H1 (cell line): ENCODE measurements at regions not wholly inside any gene's neighbourhood (a gene's known extent, or its start where the extent isn't known, plus 50 kb on each side); places are given as distances from the start of the nearest gene placed in this dataset.

Source experiments
- CBX8 ChIP-seq: fragments of 300-800, 300-1000 bp; sonication (generic); IDR thresholded peaks from 2 replicates; pipeline ENCODE4 v1.7.1; 2016; ENCODE audit warnings: low read depth, low read length, borderline replicate concordance
- CEBPB ChIP-seq: IDR thresholded peaks from 2 replicates; pipeline ENCODE4 v1.6.1; 2012; ENCODE audit warnings: low read depth, low read length
- CHD2 ChIP-seq: IDR thresholded peaks from 2 replicates; pipeline ENCODE4 v1.6.1; 2012; ENCODE audit warnings: low read length, improper control_type of control experiment
- CTCF ChIP-seq, 3 experiments: IDR thresholded peaks; 1 replicate in 2 of 3; 2 replicates in 1 of 3; pipeline versions ENCODE4 v1.5.1 to v1.6.1; 2011; ENCODE audit warnings: low read length in 3 of 3, mild to moderate bottlenecking in 3 of 3, inconsistent platforms in 2 of 3, low read depth in 1 of 3, moderate library complexity in 1 of 3; ENCODE audit not compliant: insufficient read depth in 1 of 3; ENCODE audit errors: control extremely low read depth in 1 of 3
- EGR1 ChIP-seq: IDR thresholded peaks from 2 replicates; pipeline ENCODE4 v1.6.1; 2011; ENCODE audit warnings: low read depth, low read length, borderline replicate concordance
- EZH2 ChIP-seq: fragments of 200-600 bp; sonication (generic); IDR thresholded peaks from 2 replicates; pipeline ENCODE4 v1.7.1; 2012; ENCODE audit warnings: low read depth, mild to moderate bottlenecking, moderate library complexity, low read length, inconsistent platforms; ENCODE audit not compliant: severe bottlenecking
- HDAC2 ChIP-seq, 2 experiments: fragments of 300-600 bp in 1 of 2; sonication (generic) in 1 of 2; IDR thresholded peaks; 2 replicates each; pipeline ENCODE4 v1.6.1; 2011 to 2012; ENCODE audit warnings: low read depth in 2 of 2, low read length in 2 of 2, mild to moderate bottlenecking in 2 of 2, moderate library complexity in 2 of 2, borderline replicate concordance in 1 of 2, inconsistent platforms in 1 of 2
- POLR2A ChIP-seq, 2 experiments: IDR thresholded peaks; 1 replicate in 1 of 2; 2 replicates in 1 of 2; pipeline ENCODE4 v1.6.1; 2011; ENCODE audit warnings: low read depth in 2 of 2, low read length in 2 of 2, mild to moderate bottlenecking in 2 of 2; ENCODE audit errors: control extremely low read depth in 1 of 2
- RAD21 ChIP-seq, 2 experiments: IDR thresholded peaks in 1 of 2; conservative IDR thresholded peaks in 1 of 2; 2 replicates each; pipeline ENCODE4 v1.6.1; 2011; ENCODE audit warnings: low read depth in 2 of 2, low read length in 2 of 2, improper control_type of control experiment in 1 of 2, inconsistent platforms in 1 of 2, mild to moderate bottlenecking in 1 of 2, moderate library complexity in 1 of 2
- RFX5 ChIP-seq: IDR thresholded peaks from 2 replicates; pipeline ENCODE4 v1.6.1; 2011; ENCODE audit warnings: low read depth, low read length, improper control_type of control experiment, borderline replicate concordance

- TF ChIP-seq HDAC2 (IDR thresholded peaks at IDR 0.05; ENCODE audit: borderline replicate concordance in 1 of 2, low read depth in 2 of 2, low read length in 2 of 2) (no peak), CTCF (IDR thresholded peaks at IDR 0.05; ENCODE audit: control extremely low read depth in 1 of 3, insufficient read depth in 1 of 3, low read depth in 1 of 3, low read length in 3 of 3) (no peak), CBX8 (no peak), CHD2 (no peak), POLR2A (IDR thresholded peaks at IDR 0.05; ENCODE audit: control extremely low read depth in 1 of 2, low read depth in 2 of 2, low read length in 2 of 2) (no peak), RAD21 (IDR thresholded peaks at IDR 0.05 in 1 of 2, conservative IDR thresholded peaks at IDR 0.05 in 1 of 2; ENCODE audit: low read depth in 2 of 2, low read length in 2 of 2) (no peak), EGR1 (no peak), RFX5 (no peak), CEBPB (no peak), EZH2 (no peak)
These were observed 114.1 kb upstream of the PKDCC start for GRCh38 chr2:41933585-41934320.
